ENCODE measurements at regions not wholly inside any gene's neighbourhood (a gene's known extent, or its start where the extent isn't known, plus 50 kb on each side); places are given as distances from the start of the nearest gene placed in this dataset.

- no peaks in the 10 kb centered on the region for H3K9me3 ChIP-seq (ENCODE audit: control insufficient read depth, insufficient read depth, low read depth, low read length)
- CTCF ChIA-PET, result no interaction called here
- no peak overlapping the region for H3K4me3 ChIP-seq (ENCODE audit: low read depth, low read length)
- POLR2A ChIA-PET, result no interaction called here
- no peak for TF ChIP-seq ZNF776 (tag by site-specific recombination; IDR thresholded peaks at IDR 0.05; ENCODE audit: borderline replicate concordance)
- TF ChIP-seq ZNF121 (tag by site-specific recombination; IDR thresholded peaks at IDR 0.05), result no peak
- TF ChIP-seq WT1 (tag by site-specific recombination; IDR thresholded peaks at IDR 0.05), result no peak
- no peak for TF ChIP-seq PRDM6 (tag by site-specific recombination; IDR thresholded peaks at IDR 0.05)
- TF ChIP-seq ZBTB6 (tag by site-specific recombination; IDR thresholded peaks at IDR 0.05), result no peak
- TF ChIP-seq ZEB2 (tag by site-specific recombination; IDR thresholded peaks at IDR 0.05), result no peak
- no peak for TF ChIP-seq ZNF560 (tag by site-specific recombination; IDR thresholded peaks at IDR 0.05; ENCODE audit: borderline replicate concordance)
- no peak for TF ChIP-seq ZNF837 (tag by site-specific recombination; IDR thresholded peaks at IDR 0.05)
- TF ChIP-seq GLIS1 (tag by site-specific recombination; IDR thresholded peaks at IDR 0.05), result no peak
- TF ChIP-seq ZNF529 (tag by site-specific recombination; IDR thresholded peaks at IDR 0.05; ENCODE audit: insufficient replicate concordance), result no peak
- no peak for TF ChIP-seq ZNF394 (tag by site-specific recombination; IDR thresholded peaks at IDR 0.05; ENCODE audit: borderline replicate concordance)
- no peak for TF ChIP-seq TSHZ1 (tag by site-specific recombination; IDR thresholded peaks at IDR 0.05; ENCODE audit: borderline replicate concordance)
- TF ChIP-seq ZNF114 (tag by site-specific recombination; IDR thresholded peaks at IDR 0.05), result no peak
- TF ChIP-seq ZFP41 (tag by site-specific recombination; IDR thresholded peaks at IDR 0.05; ENCODE audit: borderline replicate concordance), result no peak
- no peak for TF ChIP-seq ZNF138 (tag by site-specific recombination; IDR thresholded peaks at IDR 0.05; ENCODE audit: borderline replicate concordance)
- no peak for TF ChIP-seq ZIC2 (tag by site-specific recombination; IDR thresholded peaks at IDR 0.05)
- H3K27ac ChIP-seq (ENCODE audit: extremely low read depth, low read depth, low read length), result no peak overlapping the region
- H3K4me1 ChIP-seq (ENCODE audit: control insufficient read depth, insufficient read depth, low read length), result no peaks in the 10 kb centered on the region
- no peaks in the 10 kb centered on the region for H3K36me3 ChIP-seq (ENCODE audit: control insufficient read depth in 2 of 2, insufficient read depth in 1 of 2, low read length in 2 of 2)
Observed at GRCh38 chr5:12385095-12385494, 480.8 kb upstream of the CTNND2 start.

GRCh38 chr5:12384005-12384404 is 479.8 kb upstream of the CTNND2 start:
- TF ChIP-seq ZNF449 (tag by site-specific recombination; IDR thresholded peaks at IDR 0.05) (no peak), ZSCAN23 (tag by site-specific recombination; IDR thresholded peaks at IDR 0.05) (no peak), ZNF596 (tag by site-specific recombination; IDR thresholded peaks at IDR 0.05) (no peak)
- no peaks in the 10 kb centered on the region for H3K4me1 ChIP-seq (ENCODE audit: control insufficient read depth, insufficient read depth, low read length)
- no peaks in the 10 kb centered on the region for H3K36me3 ChIP-seq (ENCODE audit: control insufficient read depth in 2 of 2, insufficient read depth in 1 of 2, low read length in 2 of 2)
- ChIA-PET CTCF (no interaction called here), POLR2A (no interaction called here)
- H3K4me3 ChIP-seq (ENCODE audit: low read depth, low read length), result no peak overlapping the region
- H3K27ac ChIP-seq (ENCODE audit: extremely low read depth, low read depth, low read length), result no peak overlapping the region
- H3K9me3 ChIP-seq (ENCODE audit: control insufficient read depth, insufficient read depth, low read depth, low read length), result no peaks in the 10 kb centered on the region
